ENCODE measurements at regions not wholly inside any gene's neighbourhood (a gene's known extent, or its start where the extent isn't known, plus 50 kb on each side); places are given as distances from the start of the nearest gene placed in this dataset.

GRCh38 chr1:235035928-235036327, 92.7 kb downstream of the TOMM20 start:
- TF ChIP-seq CTCF (IDR thresholded peaks at IDR 0.05; ENCODE audit: low read length), result no peak
- no peak for TF ChIP-seq EZH2 (IDR thresholded peaks at IDR 0.05; ENCODE audit: borderline replicate concordance, low read length)
